ENCODE measurements at regions not wholly inside any gene's neighbourhood (a gene's known extent, or its start where the extent isn't known, plus 50 kb on each side); places are given as distances from the start of the nearest gene placed in this dataset.

DNA sequence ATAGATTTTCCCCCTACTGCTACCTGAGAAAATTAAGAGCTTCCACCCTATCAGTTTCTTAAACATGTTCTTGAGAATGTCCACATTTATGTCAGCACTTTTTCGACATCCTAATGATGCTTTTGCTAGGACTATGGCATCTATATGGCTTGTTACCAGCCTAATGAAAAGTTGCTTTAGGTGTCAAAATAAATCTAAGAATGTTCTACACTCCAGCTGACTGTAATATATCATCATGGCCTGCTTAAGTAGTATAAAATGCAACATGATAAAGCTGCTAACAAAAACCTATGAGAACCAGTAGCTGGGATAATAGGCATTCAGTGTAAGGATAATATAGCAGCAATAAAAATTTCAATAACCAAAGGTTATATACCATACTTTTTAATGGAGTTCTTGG is 1983.5 kb upstream of the CELF4 start:
- TF ChIP-seq, protein P1, sequence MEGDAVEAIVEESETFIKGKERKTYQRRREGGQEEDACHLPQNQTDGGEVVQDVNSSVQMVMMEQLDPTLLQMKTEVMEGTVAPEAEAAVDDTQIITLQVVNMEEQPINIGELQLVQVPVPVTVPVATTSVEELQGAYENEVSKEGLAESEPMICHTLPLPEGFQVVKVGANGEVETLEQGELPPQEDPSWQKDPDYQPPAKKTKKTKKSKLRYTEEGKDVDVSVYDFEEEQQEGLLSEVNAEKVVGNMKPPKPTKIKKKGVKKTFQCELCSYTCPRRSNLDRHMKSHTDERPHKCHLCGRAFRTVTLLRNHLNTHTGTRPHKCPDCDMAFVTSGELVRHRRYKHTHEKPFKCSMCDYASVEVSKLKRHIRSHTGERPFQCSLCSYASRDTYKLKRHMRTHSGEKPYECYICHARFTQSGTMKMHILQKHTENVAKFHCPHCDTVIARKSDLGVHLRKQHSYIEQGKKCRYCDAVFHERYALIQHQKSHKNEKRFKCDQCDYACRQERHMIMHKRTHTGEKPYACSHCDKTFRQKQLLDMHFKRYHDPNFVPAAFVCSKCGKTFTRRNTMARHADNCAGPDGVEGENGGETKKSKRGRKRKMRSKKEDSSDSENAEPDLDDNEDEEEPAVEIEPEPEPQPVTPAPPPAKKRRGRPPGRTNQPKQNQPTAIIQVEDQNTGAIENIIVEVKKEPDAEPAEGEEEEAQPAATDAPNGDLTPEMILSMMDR (IDR thresholded peaks at IDR 0.05; ENCODE audit: low read length) = no peak
- no peak for TF ChIP-seq EZH2 (IDR thresholded peaks at IDR 0.05; ENCODE audit: borderline replicate concordance, low read length)
